ENCODE measurements at regions not wholly inside any gene's neighbourhood (a gene's known extent, or its start where the extent isn't known, plus 50 kb on each side); places are given as distances from the start of the nearest gene placed in this dataset.

GRCh38 chr6:20024978-20025377 is 187.3 kb downstream of the MBOAT1 start:
- TF ChIP-seq, protein P1, sequence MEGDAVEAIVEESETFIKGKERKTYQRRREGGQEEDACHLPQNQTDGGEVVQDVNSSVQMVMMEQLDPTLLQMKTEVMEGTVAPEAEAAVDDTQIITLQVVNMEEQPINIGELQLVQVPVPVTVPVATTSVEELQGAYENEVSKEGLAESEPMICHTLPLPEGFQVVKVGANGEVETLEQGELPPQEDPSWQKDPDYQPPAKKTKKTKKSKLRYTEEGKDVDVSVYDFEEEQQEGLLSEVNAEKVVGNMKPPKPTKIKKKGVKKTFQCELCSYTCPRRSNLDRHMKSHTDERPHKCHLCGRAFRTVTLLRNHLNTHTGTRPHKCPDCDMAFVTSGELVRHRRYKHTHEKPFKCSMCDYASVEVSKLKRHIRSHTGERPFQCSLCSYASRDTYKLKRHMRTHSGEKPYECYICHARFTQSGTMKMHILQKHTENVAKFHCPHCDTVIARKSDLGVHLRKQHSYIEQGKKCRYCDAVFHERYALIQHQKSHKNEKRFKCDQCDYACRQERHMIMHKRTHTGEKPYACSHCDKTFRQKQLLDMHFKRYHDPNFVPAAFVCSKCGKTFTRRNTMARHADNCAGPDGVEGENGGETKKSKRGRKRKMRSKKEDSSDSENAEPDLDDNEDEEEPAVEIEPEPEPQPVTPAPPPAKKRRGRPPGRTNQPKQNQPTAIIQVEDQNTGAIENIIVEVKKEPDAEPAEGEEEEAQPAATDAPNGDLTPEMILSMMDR (IDR thresholded peaks at IDR 0.05; ENCODE audit: low read depth, low read length, poor library complexity, severe bottlenecking), result no peak
- TF ChIP-seq EZH2phosphoT487 (IDR thresholded peaks at IDR 0.05; ENCODE audit: borderline replicate concordance, low read length), result no peak

Data from DOHH2 (cell line).